ENCODE measurements at regions not wholly inside any gene's neighbourhood (a gene's known extent, or its start where the extent isn't known, plus 50 kb on each side); places are given as distances from the start of the nearest gene placed in this dataset.

DNA sequence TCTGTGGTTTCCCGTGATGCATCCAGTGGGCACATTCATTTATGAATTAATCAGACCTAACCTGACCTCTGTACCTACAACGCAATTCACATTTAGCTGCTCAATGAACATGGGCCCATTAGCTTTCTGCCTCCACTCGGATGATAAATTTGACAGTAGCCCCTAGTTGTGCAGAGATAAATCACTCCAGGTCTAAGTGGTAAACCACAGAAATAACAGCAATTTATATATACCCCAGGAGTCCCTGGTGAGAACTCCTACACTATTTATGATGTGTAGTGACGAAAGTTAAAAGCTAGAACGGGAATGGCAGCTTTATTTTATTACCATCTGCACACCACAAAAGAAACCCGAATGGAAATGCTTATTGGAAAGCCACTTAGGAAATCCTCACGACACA, 371.5 kb downstream of the HAPSTR1 start:
- no peaks in the 10 kb centered on the region for H3K27me3 ChIP-seq (ENCODE audit: insufficient read depth)
- Mint-ChIP-seq H3K4me1 (peaks cover 8% of the 10 kb centered on the region; the same call in 2 of the 3 replicates), H3K4me3 (no peak overlapping the region), H3K27ac (no peak overlapping the region), H3K9me3 (no peaks in the 10 kb centered on the region), H3K36me3 (ENCODE audit: low read depth) (no peaks in the 10 kb centered on the region), H3K27me3 (ENCODE audit: insufficient read depth, low read depth, poor library complexity) (no peaks in the 10 kb centered on the region)
- no peaks in the 10 kb centered on the region for H3K9me2 ChIP-seq (ENCODE audit: insufficient read depth)
- H4K20me1 ChIP-seq (replicated peaks; ENCODE audit: insufficient read depth) = no peaks in the 10 kb centered on the region
- ATAC-seq = no peak
- no peak overlapping the region for H3K4me3 ChIP-seq
- H3K27ac ChIP-seq (ENCODE audit: low read depth) = no peak overlapping the region
- H3K4me2 ChIP-seq = no peak overlapping the region
- no peaks in the 10 kb centered on the region for H3F3A ChIP-seq (replicated peaks; ENCODE audit: low read depth)
- peaks cover 11% of the 10 kb centered on the region; the same call in 1 of the 2 replicates for H3K4me1 ChIP-seq (ENCODE audit: insufficient read depth)
- no peaks in the 10 kb centered on the region for H3K79me2 ChIP-seq (replicated peaks; ENCODE audit: insufficient read depth)
- TF ChIP-seq STAT1 (IDR thresholded peaks at IDR 0.05; ENCODE audit: unreplicated experiment) (no peak), JUNB (IDR thresholded peaks at IDR 0.05; ENCODE audit: unreplicated experiment) (no peak), CREB1 (CRISPR knock-in tag; IDR thresholded peaks at IDR 0.05; ENCODE audit: low read depth) (no peak), EZH2 (IDR thresholded peaks at IDR 0.05; ENCODE audit: low read depth, unreplicated experiment) (no peak), ZNF114 (CRISPR knock-in tag; IDR thresholded peaks at IDR 0.05) (no peak), POLR2AphosphoS5 (IDR thresholded peaks at IDR 0.05; ENCODE audit: low read depth) (no peak), ZNF331 (CRISPR knock-in tag; IDR thresholded peaks at IDR 0.05; ENCODE audit: low read depth) (no peak), EZH2phosphoT487 (IDR thresholded peaks at IDR 0.05; ENCODE audit: unreplicated experiment) (no peak), NANOG (IDR thresholded peaks at IDR 0.05; ENCODE audit: borderline replicate concordance) (no peak)
- TF ChIP-seq, protein P1, sequence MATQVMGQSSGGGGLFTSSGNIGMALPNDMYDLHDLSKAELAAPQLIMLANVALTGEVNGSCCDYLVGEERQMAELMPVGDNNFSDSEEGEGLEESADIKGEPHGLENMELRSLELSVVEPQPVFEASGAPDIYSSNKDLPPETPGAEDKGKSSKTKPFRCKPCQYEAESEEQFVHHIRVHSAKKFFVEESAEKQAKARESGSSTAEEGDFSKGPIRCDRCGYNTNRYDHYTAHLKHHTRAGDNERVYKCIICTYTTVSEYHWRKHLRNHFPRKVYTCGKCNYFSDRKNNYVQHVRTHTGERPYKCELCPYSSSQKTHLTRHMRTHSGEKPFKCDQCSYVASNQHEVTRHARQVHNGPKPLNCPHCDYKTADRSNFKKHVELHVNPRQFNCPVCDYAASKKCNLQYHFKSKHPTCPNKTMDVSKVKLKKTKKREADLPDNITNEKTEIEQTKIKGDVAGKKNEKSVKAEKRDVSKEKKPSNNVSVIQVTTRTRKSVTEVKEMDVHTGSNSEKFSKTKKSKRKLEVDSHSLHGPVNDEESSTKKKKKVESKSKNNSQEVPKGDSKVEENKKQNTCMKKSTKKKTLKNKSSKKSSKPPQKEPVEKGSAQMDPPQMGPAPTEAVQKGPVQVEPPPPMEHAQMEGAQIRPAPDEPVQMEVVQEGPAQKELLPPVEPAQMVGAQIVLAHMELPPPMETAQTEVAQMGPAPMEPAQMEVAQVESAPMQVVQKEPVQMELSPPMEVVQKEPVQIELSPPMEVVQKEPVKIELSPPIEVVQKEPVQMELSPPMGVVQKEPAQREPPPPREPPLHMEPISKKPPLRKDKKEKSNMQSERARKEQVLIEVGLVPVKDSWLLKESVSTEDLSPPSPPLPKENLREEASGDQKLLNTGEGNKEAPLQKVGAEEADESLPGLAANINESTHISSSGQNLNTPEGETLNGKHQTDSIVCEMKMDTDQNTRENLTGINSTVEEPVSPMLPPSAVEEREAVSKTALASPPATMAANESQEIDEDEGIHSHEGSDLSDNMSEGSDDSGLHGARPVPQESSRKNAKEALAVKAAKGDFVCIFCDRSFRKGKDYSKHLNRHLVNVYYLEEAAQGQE (IDR thresholded peaks at IDR 0.05; ENCODE audit: unreplicated experiment) = no peak
- TF ChIP-seq, protein P2, sequence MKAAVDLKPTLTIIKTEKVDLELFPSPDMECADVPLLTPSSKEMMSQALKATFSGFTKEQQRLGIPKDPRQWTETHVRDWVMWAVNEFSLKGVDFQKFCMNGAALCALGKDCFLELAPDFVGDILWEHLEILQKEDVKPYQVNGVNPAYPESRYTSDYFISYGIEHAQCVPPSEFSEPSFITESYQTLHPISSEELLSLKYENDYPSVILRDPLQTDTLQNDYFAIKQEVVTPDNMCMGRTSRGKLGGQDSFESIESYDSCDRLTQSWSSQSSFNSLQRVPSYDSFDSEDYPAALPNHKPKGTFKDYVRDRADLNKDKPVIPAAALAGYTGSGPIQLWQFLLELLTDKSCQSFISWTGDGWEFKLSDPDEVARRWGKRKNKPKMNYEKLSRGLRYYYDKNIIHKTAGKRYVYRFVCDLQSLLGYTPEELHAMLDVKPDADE (IDR thresholded peaks at IDR 0.05) = no peak
- TF ChIP-seq, protein P3, sequence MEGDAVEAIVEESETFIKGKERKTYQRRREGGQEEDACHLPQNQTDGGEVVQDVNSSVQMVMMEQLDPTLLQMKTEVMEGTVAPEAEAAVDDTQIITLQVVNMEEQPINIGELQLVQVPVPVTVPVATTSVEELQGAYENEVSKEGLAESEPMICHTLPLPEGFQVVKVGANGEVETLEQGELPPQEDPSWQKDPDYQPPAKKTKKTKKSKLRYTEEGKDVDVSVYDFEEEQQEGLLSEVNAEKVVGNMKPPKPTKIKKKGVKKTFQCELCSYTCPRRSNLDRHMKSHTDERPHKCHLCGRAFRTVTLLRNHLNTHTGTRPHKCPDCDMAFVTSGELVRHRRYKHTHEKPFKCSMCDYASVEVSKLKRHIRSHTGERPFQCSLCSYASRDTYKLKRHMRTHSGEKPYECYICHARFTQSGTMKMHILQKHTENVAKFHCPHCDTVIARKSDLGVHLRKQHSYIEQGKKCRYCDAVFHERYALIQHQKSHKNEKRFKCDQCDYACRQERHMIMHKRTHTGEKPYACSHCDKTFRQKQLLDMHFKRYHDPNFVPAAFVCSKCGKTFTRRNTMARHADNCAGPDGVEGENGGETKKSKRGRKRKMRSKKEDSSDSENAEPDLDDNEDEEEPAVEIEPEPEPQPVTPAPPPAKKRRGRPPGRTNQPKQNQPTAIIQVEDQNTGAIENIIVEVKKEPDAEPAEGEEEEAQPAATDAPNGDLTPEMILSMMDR (conservative IDR thresholded peaks at IDR 0.05; ENCODE audit: low read depth in 2 of 2) = no peak
- TF ChIP-seq, protein P4, sequence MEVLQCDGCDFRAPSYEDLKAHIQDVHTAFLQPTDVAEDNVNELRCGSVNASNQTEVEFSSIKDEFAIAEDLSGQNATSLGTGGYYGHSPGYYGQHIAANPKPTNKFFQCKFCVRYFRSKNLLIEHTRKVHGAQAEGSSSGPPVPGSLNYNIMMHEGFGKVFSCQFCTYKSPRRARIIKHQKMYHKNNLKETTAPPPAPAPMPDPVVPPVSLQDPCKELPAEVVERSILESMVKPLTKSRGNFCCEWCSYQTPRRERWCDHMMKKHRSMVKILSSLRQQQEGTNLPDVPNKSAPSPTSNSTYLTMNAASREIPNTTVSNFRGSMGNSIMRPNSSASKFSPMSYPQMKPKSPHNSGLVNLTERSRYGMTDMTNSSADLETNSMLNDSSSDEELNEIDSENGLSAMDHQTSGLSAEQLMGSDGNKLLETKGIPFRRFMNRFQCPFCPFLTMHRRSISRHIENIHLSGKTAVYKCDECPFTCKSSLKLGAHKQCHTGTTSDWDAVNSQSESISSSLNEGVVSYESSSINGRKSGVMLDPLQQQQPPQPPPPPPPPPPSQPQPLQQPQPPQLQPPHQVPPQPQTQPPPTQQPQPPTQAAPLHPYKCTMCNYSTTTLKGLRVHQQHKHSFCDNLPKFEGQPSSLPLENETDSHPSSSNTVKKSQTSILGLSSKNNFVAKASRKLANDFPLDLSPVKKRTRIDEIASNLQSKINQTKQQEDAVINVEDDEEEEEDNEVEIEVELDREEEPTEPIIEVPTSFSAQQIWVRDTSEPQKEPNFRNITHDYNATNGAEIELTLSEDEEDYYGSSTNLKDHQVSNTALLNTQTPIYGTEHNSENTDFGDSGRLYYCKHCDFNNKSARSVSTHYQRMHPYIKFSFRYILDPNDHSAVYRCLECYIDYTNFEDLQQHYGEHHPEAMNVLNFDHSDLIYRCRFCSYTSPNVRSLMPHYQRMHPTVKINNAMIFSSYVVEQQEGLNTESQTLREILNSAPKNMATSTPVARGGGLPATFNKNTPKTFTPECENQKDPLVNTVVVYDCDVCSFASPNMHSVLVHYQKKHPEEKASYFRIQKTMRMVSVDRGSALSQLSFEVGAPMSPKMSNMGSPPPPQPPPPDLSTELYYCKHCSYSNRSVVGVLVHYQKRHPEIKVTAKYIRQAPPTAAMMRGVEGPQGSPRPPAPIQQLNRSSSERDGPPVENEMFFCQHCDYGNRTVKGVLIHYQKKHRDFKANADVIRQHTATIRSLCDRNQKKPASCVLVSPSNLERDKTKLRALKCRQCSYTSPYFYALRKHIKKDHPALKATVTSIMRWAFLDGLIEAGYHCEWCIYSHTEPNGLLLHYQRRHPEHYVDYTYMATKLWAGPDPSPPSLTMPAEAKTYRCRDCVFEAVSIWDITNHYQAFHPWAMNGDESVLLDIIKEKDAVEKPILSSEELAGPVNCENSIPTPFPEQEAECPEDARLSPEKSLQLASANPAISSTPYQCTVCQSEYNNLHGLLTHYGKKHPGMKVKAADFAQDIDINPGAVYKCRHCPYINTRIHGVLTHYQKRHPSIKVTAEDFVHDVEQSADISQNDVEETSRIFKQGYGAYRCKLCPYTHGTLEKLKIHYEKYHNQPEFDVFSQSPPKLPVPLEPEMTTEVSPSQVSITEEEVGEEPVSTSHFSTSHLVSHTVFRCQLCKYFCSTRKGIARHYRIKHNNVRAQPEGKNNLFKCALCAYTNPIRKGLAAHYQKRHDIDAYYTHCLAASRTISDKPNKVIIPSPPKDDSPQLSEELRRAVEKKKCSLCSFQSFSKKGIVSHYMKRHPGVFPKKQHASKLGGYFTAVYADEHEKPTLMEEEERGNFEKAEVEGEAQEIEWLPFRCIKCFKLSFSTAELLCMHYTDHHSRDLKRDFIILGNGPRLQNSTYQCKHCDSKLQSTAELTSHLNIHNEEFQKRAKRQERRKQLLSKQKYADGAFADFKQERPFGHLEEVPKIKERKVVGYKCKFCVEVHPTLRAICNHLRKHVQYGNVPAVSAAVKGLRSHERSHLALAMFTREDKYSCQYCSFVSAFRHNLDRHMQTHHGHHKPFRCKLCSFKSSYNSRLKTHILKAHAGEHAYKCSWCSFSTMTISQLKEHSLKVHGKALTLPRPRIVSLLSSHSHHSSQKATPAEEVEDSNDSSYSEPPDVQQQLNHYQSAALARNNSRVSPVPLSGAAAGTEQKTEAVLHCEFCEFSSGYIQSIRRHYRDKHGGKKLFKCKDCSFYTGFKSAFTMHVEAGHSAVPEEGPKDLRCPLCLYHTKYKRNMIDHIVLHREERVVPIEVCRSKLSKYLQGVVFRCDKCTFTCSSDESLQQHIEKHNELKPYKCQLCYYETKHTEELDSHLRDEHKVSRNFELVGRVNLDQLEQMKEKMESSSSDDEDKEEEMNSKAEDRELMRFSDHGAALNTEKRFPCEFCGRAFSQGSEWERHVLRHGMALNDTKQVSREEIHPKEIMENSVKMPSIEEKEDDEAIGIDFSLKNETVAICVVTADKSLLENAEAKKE (CRISPR knock-in tag; IDR thresholded peaks at IDR 0.05) = no peak
- no peak overlapping the region for H2AFZ ChIP-seq
- DNase-seq (ENCODE audit: low spot score) = no peak
- H3K36me3 ChIP-seq (ENCODE audit: insufficient read depth) = no peaks in the 10 kb centered on the region
